ENCODE measurements at regions not wholly inside any gene's neighbourhood (a gene's known extent, or its start where the extent isn't known, plus 50 kb on each side); places are given as distances from the start of the nearest gene placed in this dataset.
"Not testable (repeated sequence)": the region's sequence is repeated elsewhere in the genome, so short reads cannot be mapped to it uniquely, and the experiment has no call there.

DNA sequence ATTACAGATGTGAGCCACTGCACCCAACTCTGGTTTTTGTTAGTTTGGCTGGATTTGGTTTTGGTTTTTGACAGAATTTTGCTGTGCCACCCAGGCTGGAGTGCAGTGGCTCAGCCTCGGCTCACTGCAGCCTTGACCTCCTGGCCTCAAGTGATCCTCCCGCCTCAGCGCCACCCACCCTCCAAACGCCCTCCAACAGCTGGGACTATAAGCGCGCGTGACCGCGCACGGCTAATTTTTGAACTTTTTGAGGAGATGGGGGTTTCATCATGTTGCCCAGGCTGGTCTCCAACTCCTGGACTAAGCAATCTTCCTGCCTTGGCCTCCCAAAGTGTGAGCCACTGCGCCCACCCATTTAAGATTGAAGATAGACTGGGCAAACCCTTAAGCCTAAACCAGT is 84.4 kb upstream of the RPRML start:
- peaks cover 20% of the 10 kb centered on the region for H3K4me1 Mint-ChIP-seq
- no peak for DNase-seq
- H3K27me3 Mint-ChIP-seq (ENCODE audit: insufficient read depth), result no peaks in the 10 kb centered on the region
- no peak overlapping the region for H3K4me3 ChIP-seq (ENCODE audit: low read length)
- 75 to 96% methylated on average over 4 to 11 of the region's 11 CpGs for WGBS, 2 experiments (ENCODE audit: insufficient coverage in 1 of 2, insufficient read length in 1 of 2)
- no peak overlapping the region for H3K27ac ChIP-seq (ENCODE audit: low read depth, low read length)
- no peak for TF ChIP-seq CTCF (conservative IDR thresholded peaks at IDR 0.05)
- peaks cover 8% of the 10 kb centered on the region for H3K36me3 Mint-ChIP-seq (ENCODE audit: low read depth)
- no peaks in the 10 kb centered on the region for H3K4me1 ChIP-seq (ENCODE audit: control insufficient read depth, insufficient read depth, low read length)
- peaks cover 5% of the 10 kb centered on the region for H3K9me3 Mint-ChIP-seq
- H3K9ac ChIP-seq (ENCODE audit: extremely low read depth, low read length, poor library complexity, severe bottlenecking), result no peak overlapping the region
- no peaks in the 10 kb centered on the region for H3K27me3 ChIP-seq (ENCODE audit: control insufficient read depth, insufficient read depth, low read length, poor library complexity, severe bottlenecking)
- H3K36me3 ChIP-seq (ENCODE audit: control insufficient read depth, insufficient read depth, low read length), result no peaks in the 10 kb centered on the region
- H3K27ac Mint-ChIP-seq, result no peak overlapping the region
- H3K9me3 ChIP-seq (ENCODE audit: control insufficient read depth, low read length), result peaks cover 11% of the 10 kb centered on the region
- no peak overlapping the region for H3K4me3 Mint-ChIP-seq

GRCh38 chr17:47062851-47063250 is 83.8 kb upstream of the RPRML start:
- H3K27me3 Mint-ChIP-seq (ENCODE audit: insufficient read depth); H3K9ac ChIP-seq (ENCODE audit: extremely low read depth, low read length, poor library complexity, severe bottlenecking); DNase-seq; H3K4me3 ChIP-seq (ENCODE audit: low read length); H3K27ac ChIP-seq (ENCODE audit: low read depth, low read length); H3K36me3 ChIP-seq (ENCODE audit: control insufficient read depth, insufficient read depth, low read length); H3K27me3 ChIP-seq (ENCODE audit: control insufficient read depth, insufficient read depth, low read length, poor library complexity, severe bottlenecking); H3K9me3 Mint-ChIP-seq; H3K27ac Mint-ChIP-seq; H3K4me3 Mint-ChIP-seq; H3K4me1 ChIP-seq (ENCODE audit: control insufficient read depth, insufficient read depth, low read length): not testable (repeated sequence)
- peaks cover 11% of the 10 kb centered on the region for H3K9me3 ChIP-seq (ENCODE audit: control insufficient read depth, low read length)
- Mint-ChIP-seq H3K36me3 (ENCODE audit: low read depth) (peaks cover 12% of the 10 kb centered on the region), H3K4me1 (peaks cover 22% of the 10 kb centered on the region)
- 93% methylated on average over 5 of the region's 5 CpGs; no CpG with 5 or more reads in 1 of the 2 experiments for WGBS, 2 experiments (ENCODE audit: insufficient coverage in 1 of 2, insufficient read length in 1 of 2)

- Mint-ChIP-seq H3K4me1 (peaks cover 11% of the 10 kb centered on the region), H3K36me3 (ENCODE audit: low read depth) (peaks cover 30% of the 10 kb centered on the region)
- H3K9me3 ChIP-seq (ENCODE audit: control insufficient read depth, low read length), result peaks cover 10% of the 10 kb centered on the region
- H3K4me3 ChIP-seq (ENCODE audit: low read length); DNase-seq; H3K36me3 ChIP-seq (ENCODE audit: control insufficient read depth, insufficient read depth, low read length); H3K27me3 ChIP-seq (ENCODE audit: control insufficient read depth, insufficient read depth, low read length, poor library complexity, severe bottlenecking); H3K4me1 ChIP-seq (ENCODE audit: control insufficient read depth, insufficient read depth, low read length); H3K27ac Mint-ChIP-seq; H3K9ac ChIP-seq (ENCODE audit: extremely low read depth, low read length, poor library complexity, severe bottlenecking); H3K27ac ChIP-seq (ENCODE audit: low read depth, low read length); H3K27me3 Mint-ChIP-seq (ENCODE audit: insufficient read depth); H3K9me3 Mint-ChIP-seq; H3K4me3 Mint-ChIP-seq: not testable (repeated sequence)
- 93 to 97% methylated on average over 7 to 9 of the region's 10 CpGs for WGBS, 2 experiments (ENCODE audit: insufficient coverage in 1 of 2, insufficient read length in 1 of 2)
Observed at GRCh38 chr17:47060005-47060404, 81.0 kb upstream of the RPRML start.

DNA sequence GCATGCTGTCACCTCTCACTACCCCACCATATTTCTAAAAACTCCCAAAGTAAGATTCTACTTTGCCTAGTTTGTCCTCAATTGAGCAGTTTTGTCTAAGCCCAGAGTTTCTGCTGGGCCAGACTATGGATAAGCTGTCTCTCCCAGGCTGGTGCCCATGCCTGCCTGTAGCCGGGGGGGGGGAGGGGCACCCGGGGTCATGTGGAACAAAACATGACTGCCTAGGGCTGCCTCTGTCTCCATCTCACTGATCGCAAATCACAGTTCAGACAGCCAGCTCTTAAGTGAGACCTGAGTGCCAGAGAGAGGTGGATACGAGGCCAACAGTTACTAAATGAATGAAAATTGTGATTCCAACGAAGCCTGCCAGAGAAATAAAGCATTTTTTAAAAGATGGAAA is 78.8 kb upstream of the RPRML start:
- H3K9ac ChIP-seq (ENCODE audit: extremely low read depth, low read length, poor library complexity, severe bottlenecking), result no peak overlapping the region
- no peak overlapping the region for H3K27ac ChIP-seq (ENCODE audit: low read depth, low read length)
- TF ChIP-seq CTCF (conservative IDR thresholded peaks at IDR 0.05), result no peak
- 89 to 91% methylated on average over 3 to 5 of the region's 5 CpGs for WGBS, 2 experiments (ENCODE audit: insufficient coverage in 1 of 2, insufficient read length in 1 of 2)
- H3K9me3 ChIP-seq (ENCODE audit: control insufficient read depth, low read length), result no peaks in the 10 kb centered on the region
- no peak overlapping the region for H3K4me3 Mint-ChIP-seq
- H3K27me3 ChIP-seq (ENCODE audit: control insufficient read depth, insufficient read depth, low read length, poor library complexity, severe bottlenecking), result no peaks in the 10 kb centered on the region
- H3K4me1 ChIP-seq (ENCODE audit: control insufficient read depth, insufficient read depth, low read length), result no peaks in the 10 kb centered on the region
- no peak overlapping the region for H3K27ac Mint-ChIP-seq
- no peaks in the 10 kb centered on the region for H3K36me3 ChIP-seq (ENCODE audit: control insufficient read depth, insufficient read depth, low read length)
- no peaks in the 10 kb centered on the region for H3K9me3 Mint-ChIP-seq
- no peaks in the 10 kb centered on the region for H3K27me3 Mint-ChIP-seq (ENCODE audit: insufficient read depth)
- peaks cover 34% of the 10 kb centered on the region for H3K36me3 Mint-ChIP-seq (ENCODE audit: low read depth)
- H3K4me3 ChIP-seq (ENCODE audit: low read length), result no peak overlapping the region
- H3K4me1 Mint-ChIP-seq, result peaks cover 11% of the 10 kb centered on the region
- DNase-seq, result no peak

GRCh38 chr17:47057279-47057678 is 78.2 kb upstream of the RPRML start:
- H3K9me3 Mint-ChIP-seq; H3K4me3 ChIP-seq (ENCODE audit: low read length); H3K9me3 ChIP-seq (ENCODE audit: control insufficient read depth, low read length); H3K27me3 ChIP-seq (ENCODE audit: control insufficient read depth, insufficient read depth, low read length, poor library complexity, severe bottlenecking); H3K4me3 Mint-ChIP-seq; H3K9ac ChIP-seq (ENCODE audit: extremely low read depth, low read length, poor library complexity, severe bottlenecking); H3K27ac Mint-ChIP-seq; H3K36me3 ChIP-seq (ENCODE audit: control insufficient read depth, insufficient read depth, low read length); H3K27me3 Mint-ChIP-seq (ENCODE audit: insufficient read depth); H3K27ac ChIP-seq (ENCODE audit: low read depth, low read length); DNase-seq; H3K4me1 ChIP-seq (ENCODE audit: control insufficient read depth, insufficient read depth, low read length): not testable (repeated sequence)
- Mint-ChIP-seq H3K4me1 (peaks cover 11% of the 10 kb centered on the region), H3K36me3 (ENCODE audit: low read depth) (peaks cover 32% of the 10 kb centered on the region)
- WGBS, 2 experiments (ENCODE audit: insufficient coverage in 1 of 2, insufficient read length in 1 of 2), result 97% methylated on average over 19 to 31 of the region's 31 CpGs

GRCh38 chr17:47056687-47057086 is 77.6 kb upstream of the RPRML start:
- DNase-seq; H3K27me3 Mint-ChIP-seq (ENCODE audit: insufficient read depth); H3K27ac Mint-ChIP-seq; H3K4me3 Mint-ChIP-seq; H3K9me3 ChIP-seq (ENCODE audit: control insufficient read depth, low read length); H3K36me3 ChIP-seq (ENCODE audit: control insufficient read depth, insufficient read depth, low read length); H3K4me1 ChIP-seq (ENCODE audit: control insufficient read depth, insufficient read depth, low read length); H3K4me3 ChIP-seq (ENCODE audit: low read length); H3K9me3 Mint-ChIP-seq; H3K27me3 ChIP-seq (ENCODE audit: control insufficient read depth, insufficient read depth, low read length, poor library complexity, severe bottlenecking); H3K9ac ChIP-seq (ENCODE audit: extremely low read depth, low read length, poor library complexity, severe bottlenecking); H3K27ac ChIP-seq (ENCODE audit: low read depth, low read length): not testable (repeated sequence)
- Mint-ChIP-seq H3K4me1 (peaks cover 11% of the 10 kb centered on the region), H3K36me3 (ENCODE audit: low read depth) (peaks cover 32% of the 10 kb centered on the region)
- WGBS, 2 experiments (ENCODE audit: insufficient coverage in 1 of 2, insufficient read length in 1 of 2), result 99% methylated on average over 5 of the region's 9 CpGs; no CpG with 5 or more reads in 1 of the 2 experiments
